GM12801 (cell line): ENCODE measurements at regions not wholly inside any gene's neighbourhood (a gene's known extent, or its start where the extent isn't known, plus 50 kb on each side); places are given as distances from the start of the nearest gene placed in this dataset.

Source experiments
- TF ChIP-seq, protein P1 (sequence below): IDR thresholded peaks from one replicate; pipeline ENCODE4 v1.5.1; 2011; ENCODE audit warnings: control low read depth; ENCODE audit not compliant: insufficient read length; ENCODE audit errors: extremely low read depth

DNA sequence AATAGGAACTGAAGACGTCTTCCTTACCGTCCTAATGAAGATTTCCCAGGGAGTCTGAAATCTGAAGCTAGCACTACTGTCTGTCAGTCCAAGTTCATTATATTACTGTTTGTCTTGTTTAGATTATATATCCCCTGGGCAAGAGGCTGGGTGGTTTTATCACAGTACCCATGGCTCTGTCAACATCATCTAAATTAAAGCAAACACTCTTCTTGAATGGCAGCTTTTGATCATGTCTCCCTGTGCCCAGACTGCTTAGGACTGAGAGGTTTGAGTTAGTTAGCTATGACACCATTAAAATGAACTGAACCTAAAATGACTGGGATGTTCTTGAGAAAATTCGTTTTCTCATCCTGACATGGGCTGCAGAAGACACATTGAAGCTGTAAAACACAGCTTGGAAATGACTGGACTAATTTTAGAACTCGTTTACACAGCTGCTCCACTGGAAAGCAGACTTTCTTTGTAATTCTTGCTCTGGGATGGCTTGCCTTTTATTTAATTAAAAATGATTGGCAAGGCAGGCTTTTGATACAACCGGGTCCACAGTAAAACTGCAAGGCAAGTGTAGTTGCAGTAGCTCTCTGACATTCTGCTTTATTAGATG is 243.5 kb downstream of the MFSD1 start:
- TF ChIP-seq, protein P1, sequence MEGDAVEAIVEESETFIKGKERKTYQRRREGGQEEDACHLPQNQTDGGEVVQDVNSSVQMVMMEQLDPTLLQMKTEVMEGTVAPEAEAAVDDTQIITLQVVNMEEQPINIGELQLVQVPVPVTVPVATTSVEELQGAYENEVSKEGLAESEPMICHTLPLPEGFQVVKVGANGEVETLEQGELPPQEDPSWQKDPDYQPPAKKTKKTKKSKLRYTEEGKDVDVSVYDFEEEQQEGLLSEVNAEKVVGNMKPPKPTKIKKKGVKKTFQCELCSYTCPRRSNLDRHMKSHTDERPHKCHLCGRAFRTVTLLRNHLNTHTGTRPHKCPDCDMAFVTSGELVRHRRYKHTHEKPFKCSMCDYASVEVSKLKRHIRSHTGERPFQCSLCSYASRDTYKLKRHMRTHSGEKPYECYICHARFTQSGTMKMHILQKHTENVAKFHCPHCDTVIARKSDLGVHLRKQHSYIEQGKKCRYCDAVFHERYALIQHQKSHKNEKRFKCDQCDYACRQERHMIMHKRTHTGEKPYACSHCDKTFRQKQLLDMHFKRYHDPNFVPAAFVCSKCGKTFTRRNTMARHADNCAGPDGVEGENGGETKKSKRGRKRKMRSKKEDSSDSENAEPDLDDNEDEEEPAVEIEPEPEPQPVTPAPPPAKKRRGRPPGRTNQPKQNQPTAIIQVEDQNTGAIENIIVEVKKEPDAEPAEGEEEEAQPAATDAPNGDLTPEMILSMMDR = no peak

DNA sequence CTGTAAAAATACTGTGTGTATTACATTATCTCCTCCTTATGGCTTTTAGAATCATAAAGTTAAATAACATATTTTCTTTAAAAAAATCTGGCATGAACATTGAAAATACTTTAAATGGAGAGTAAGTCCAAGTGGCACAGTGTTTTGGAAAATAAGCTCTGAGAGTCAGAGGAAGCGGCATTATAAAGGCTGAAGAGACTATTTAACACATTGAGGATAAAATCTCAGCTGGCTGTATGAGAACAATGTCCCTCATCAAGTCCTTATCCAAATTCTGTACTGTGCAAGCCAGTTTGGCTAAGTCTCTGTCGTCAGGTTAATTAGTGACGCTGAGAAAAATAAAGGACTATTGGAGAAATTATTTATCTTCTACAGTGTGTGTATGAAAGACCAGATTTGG is 245.5 kb downstream of the MFSD1 start:
- TF ChIP-seq, protein P1 = no peak

DNA sequence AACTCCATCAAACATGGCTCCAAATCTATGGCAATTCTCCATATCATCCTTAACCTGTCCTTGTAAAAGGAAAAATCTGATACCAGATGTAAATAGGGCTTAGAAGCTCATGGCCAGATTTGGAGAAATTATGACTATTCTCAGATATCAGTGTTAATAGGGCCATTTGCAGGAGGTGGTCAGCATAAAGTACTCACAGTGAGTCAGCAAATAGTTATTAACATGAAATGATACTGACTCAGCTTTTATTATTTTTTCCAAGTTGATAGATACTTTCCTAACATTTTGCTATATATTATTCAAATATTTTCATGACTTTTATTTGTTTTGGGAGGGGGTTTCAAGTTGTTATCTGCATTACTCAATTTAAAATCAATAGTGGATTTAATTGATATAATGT is 255.8 kb downstream of the MFSD1 start:
- TF ChIP-seq, protein P1 = no peak

DNA sequence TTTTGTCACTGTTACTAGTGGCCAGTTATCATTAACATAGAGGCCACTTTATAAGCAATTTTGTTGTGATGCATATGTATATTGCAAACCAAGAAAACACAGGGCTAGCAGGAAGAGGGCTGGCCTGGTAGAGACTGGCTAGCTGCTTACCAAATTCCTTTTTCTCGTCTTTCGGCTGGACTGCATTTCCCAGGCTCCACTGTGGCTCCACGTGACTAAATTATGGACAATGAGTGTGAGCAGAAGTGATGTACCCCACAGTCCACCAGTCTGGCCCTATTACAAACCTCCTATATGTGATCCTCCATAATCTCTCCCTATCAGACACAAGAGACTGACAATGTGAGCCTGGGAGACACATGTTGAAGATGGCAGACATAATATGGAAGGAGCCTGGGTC is 257.0 kb downstream of the MFSD1 start:
- TF ChIP-seq, protein P1 = no peak

DNA sequence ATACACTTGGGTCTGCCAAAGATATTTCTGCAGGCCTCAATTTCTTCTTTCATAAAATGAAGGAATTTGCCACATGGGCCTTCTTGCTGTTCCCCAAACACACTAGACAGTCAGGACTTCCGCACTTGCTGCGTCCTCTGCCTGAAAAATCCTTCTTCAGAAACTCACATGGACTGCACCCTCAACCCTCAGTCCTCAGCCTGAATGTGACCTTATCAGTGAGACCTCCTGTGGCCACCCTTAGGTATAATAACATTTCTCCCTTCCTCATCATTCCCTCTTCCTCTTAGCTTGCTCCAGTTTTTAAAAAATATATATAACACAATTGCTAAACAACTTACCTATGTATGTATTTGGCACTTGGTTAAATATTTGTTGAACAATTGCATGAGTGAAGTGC is 257.5 kb downstream of the MFSD1 start:
- TF ChIP-seq, protein P1 = no peak

DNA sequence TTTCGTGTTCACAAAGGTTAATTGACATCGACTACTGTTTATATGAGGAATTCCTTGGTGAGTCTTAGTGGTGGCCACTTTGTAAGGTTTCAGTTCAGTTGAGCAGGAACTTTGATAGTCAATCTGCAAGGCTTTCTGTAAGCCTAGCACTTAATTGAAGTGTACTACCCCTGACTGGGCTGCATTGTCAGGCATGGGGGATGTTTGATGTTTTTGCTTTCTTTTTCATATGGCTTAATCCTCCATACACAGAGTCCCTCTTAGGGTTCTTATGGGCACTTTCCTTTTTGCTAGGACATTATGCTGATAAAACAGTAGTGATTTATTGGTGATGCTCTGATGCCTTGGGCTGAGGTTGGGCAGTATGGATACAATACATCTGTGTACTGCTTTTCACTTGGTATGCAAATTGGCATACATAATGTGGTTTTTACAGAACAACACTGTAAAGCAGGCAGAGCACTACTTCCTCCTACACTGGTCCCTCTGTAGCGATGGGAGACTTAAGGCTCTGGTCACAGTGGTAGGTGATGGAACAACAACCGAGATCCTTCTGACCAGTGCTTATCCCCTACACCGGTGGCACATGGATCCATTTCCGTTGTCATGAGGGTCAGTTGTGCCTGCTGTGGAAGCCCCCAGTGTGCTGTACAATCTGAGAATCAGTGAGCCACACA is 261.0 kb downstream of the MFSD1 start:
- TF ChIP-seq, protein P1 = no peak

DNA sequence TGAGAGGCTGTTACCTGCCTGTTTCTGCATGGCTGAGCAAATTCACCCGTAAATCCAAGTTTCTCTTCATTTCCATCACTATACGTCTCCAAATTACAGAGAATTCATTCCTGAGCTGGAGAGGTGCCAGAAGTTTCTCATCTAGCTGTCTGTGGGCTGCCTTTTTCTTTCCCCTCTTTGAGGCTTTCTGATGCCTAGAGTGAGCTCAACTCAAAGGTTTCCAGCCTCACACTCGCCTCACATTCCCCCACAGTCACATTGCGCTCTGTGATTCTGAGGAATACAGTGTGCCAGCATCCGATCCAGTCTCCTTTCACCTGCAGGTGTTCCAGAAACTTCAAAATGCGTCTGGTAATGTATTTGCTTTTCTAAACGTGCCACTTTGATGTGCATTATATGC is 267.2 kb downstream of the MFSD1 start, which contains the start of gene IQCJ:
TSS of gene IQCJ (plus strand) at position 229 of the 400 bp plus-strand sequence.
- TF ChIP-seq, protein P1 = no peak
